ENCODE measurements at regions not wholly inside any gene's neighbourhood (a gene's known extent, or its start where the extent isn't known, plus 50 kb on each side); places are given as distances from the start of the nearest gene placed in this dataset.
"Not testable (repeated sequence)": the region's sequence is repeated elsewhere in the genome, so short reads cannot be mapped to it uniquely, and the experiment has no call there.

GRCh38 chr4:66014146-66014765 lies 344.0 kb upstream of the EPHA5 start:
- no peak for DNase-seq (ENCODE audit: extremely low read depth, low read depth, low spot score)

DNA sequence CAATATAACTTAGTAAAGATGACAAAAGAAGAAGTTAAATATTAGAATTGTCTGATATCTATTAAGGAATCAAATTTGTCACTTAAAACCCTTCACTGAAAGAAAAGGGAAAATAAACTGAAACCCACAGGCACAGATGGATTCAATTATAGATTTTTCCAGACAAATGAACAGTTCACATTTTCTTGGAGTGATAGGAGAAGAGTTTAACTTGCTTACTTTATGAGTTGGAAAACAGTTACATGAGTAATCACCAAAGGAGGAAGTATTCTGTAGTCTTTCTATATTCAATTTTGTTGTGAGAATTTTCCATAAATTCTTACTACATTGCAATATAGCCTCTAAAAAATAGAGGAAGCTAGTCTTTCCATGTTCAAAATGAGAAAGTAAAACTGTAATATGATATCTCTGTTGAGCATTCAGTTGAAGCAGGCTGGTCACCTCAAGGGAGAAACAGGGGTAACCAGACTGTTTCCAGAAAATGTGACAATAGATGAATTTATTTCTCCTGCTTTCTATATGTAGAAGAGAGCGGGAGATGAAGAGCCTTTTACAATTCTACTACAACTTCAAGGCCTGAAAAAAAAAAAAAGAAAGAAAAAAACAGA lies 330.3 kb upstream of the EPHA5 start:
- DNase-seq (ENCODE audit: extremely low read depth, low read depth, low spot score) = no peak

GRCh38 chr4:65999518-65999871 lies 329.2 kb upstream of the EPHA5 start:
- no peak for DNase-seq (ENCODE audit: extremely low read depth, low read depth, low spot score)

- DNase-seq (ENCODE audit: extremely low read depth, low read depth, low spot score) = not testable (repeated sequence)
Measured at GRCh38 chr4:65998807-65999517, 328.7 kb upstream of the EPHA5 start.

- DNase-seq (ENCODE audit: extremely low read depth, low read depth, low spot score) = no peak
Measured at GRCh38 chr4:65983061-65983460, 312.8 kb upstream of the EPHA5 start.

GRCh38 chr4:65976287-65976686 lies 306.0 kb upstream of the EPHA5 start:
- DNase-seq (ENCODE audit: extremely low read depth, low read depth, low spot score) = no peak

DNA sequence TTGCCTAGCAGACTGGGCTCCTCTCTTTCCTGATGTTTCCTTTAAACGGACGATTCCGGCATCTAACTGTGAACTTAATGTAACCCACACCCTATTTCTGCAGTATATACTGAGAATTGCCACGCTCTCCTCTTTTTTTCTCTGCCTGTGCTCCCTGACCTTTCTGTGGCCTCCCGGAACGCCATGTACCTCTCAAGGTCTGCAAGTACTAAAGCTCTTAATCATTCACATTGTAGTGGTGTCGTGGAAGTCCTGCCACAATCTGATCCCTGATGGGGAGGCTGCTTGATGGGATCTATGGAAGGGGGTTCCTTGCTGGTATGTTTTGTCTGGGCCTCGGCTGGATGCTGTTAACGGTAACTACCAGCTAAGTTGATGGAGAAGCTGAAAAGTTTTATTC lies 302.9 kb upstream of the EPHA5 start:
- DNase-seq (ENCODE audit: extremely low read depth, low read depth, low spot score) = no peak

GRCh38 chr4:65971686-65972085 lies 301.4 kb upstream of the EPHA5 start:
- DNase-seq (ENCODE audit: extremely low read depth, low read depth, low spot score) = no peak

DNA sequence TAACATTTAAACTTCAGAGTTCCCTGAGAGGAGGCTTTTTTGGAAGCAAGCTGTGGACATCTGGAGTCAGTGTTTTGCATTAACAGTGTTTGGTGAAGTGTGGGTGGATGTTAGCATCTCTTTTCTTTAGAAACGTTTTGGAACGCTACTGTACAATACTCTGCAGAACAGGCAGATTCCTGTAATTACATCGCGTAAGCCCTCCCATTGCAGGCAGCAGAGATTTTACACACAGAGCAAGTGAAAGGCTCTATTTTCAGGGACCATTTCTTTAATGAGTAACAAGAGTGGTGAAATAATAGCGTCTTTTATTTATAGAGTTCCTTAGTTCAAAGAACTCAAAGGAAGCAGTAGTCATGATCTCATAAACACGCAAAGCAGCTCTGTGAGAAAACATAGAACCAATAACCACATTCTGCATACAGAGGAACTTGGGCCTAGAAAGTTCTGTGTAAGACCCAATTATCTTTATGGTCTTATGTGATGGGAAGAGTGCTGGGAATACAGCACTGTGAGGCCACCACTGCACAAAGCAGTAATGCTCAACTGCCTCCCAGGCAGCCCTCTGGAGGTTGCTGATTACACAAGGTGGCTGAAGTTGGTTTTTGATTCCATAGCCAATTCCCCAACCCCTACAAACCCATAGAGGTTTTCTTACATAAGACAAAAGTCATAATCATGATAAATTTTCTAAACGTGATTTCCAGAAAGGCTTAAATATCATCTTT lies 298.7 kb upstream of the EPHA5 start:
- no peak for DNase-seq (ENCODE audit: extremely low read depth, low read depth, low spot score)

DNA sequence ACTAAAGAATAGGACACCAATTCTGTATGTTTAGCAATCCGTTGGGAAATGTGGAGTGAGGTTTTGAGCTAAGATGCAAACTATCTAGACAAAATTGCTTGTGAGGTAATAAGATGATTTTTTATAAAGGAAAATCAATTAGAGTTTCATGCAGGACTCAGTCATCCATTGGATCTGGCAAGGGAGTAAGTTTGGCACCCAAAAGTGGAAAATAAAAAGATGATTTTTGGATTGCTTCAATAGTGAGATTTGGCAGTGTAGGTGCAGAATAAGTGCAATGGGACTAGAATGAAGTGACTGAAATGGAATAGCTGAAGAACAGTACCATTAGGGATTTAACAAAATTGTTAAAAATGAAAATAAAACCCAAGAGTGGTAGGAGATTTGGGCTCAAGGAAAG lies 290.5 kb upstream of the EPHA5 start:
- no peak for DNase-seq (ENCODE audit: extremely low read depth, low read depth, low spot score)

- no peak for DNase-seq (ENCODE audit: extremely low read depth, low read depth, low spot score)
Measured at GRCh38 chr4:65954416-65954815, 284.1 kb upstream of the EPHA5 start.

DNA sequence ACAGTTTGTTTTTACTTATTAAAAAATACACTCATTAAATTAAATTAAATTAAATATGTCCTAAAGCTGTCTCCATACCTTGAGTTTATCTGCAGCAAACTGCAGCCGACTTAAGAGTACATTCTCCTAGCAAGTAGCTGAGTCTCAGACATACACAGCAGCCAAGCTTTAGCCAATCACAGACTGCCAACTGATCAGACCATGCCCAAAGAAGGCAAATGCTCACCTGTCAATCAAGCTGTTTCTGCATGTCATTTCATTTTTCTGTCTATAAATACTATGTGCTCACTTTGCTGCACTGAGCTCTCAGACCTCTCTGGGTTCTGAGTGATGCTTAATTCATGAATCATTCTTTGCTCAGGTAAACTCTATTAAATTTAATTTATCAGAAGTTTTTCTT lies 280.9 kb upstream of the EPHA5 start:
- DNase-seq (ENCODE audit: extremely low read depth, low read depth, low spot score) = no peak

GRCh38 chr4:65943076-65943475 lies 272.8 kb upstream of the EPHA5 start:
- DNase-seq (ENCODE audit: extremely low read depth, low read depth, low spot score) = peak; percentile 0

DNA sequence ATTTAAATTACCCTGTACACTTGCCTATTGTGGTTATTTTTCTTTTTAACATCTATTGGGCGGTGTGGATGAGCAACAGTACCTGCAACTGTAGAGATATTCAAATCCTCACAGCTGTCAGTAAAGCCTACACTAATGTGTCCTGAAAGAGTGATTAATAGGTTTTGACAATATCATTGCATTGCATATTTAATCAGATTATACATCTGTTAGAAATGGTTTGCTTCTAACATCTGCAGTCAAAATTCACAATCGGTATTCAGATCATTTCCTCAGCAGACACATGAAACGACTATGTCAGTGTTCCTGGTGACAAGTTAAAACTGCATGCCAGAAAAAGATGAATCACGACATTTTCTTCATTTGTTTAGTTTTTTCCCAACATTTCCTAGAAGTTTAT lies 254.6 kb upstream of the EPHA5 start:
- DNase-seq (ENCODE audit: extremely low read depth, low read depth, low spot score) = no peak

- DNase-seq (ENCODE audit: extremely low read depth, low read depth, low spot score) = no peak
Measured at GRCh38 chr4:65923616-65924015, 253.3 kb upstream of the EPHA5 start.

GRCh38 chr4:65921180-65921579 lies 250.9 kb upstream of the EPHA5 start:
- DNase-seq (ENCODE audit: extremely low read depth, low read depth, low spot score) = no peak

GRCh38 chr4:65918872-65919271 lies 248.6 kb upstream of the EPHA5 start:
- no peak for DNase-seq (ENCODE audit: extremely low read depth, low read depth, low spot score)

DNA sequence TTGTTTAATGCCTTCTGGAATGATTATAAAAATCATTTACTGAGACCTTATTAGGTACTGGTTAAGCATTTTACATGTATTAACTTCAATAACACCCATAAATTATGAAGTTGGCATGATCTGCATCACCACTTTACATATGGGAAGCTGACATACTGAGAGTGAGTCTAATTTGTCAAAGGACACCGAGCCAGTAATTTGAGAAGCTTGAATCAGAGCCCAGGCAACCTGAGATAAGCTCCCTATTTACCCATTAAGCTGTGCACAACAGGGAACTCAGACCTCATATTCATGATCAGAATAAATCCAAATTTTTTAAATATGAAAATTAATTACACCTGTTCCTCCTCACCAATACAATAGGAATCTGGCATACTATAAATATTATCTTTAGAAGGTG lies 247.9 kb upstream of the EPHA5 start:
- no peak for DNase-seq (ENCODE audit: extremely low read depth, low read depth, low spot score)

DNA sequence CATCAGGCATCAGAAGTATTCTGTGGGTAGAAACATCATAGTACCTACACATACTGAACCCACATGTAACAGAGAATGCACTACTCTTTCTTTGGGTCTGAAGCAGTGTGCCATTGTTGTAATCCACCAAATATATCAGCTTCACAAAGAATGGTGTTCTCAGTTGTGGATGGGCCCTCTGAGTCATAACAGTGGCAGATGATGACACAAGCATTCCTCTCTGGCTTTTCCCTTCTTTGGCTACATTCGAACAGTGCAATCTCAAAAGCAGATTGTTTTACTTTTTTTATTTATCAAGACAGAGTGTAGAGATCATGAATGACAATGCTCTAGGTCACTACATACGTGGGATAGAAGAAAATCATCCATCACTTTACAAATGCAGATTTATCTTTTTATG lies 247.2 kb upstream of the EPHA5 start:
- no peak for DNase-seq (ENCODE audit: extremely low read depth, low read depth, low spot score)

DNA sequence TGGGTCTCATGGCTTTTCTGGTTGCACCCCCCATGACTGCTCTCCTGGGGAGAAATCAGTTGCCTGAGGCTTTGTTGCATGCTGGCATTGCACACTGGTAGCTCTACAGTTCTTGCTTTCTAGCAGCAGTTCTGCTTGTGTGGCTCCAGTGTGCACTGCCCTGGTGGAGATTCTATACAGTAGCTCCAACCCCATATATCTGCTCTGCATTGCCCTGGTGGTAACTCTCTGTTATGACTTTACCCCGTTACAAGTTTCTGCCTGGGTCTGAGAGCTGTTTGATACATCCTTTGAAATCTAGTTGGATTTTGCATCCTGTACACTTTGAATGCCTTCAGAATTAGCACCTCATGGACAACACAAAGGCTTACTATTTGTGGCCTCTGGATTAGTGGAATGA lies 241.4 kb upstream of the EPHA5 start:
- DNase-seq (ENCODE audit: extremely low read depth, low read depth, low spot score) = no peak

DNA sequence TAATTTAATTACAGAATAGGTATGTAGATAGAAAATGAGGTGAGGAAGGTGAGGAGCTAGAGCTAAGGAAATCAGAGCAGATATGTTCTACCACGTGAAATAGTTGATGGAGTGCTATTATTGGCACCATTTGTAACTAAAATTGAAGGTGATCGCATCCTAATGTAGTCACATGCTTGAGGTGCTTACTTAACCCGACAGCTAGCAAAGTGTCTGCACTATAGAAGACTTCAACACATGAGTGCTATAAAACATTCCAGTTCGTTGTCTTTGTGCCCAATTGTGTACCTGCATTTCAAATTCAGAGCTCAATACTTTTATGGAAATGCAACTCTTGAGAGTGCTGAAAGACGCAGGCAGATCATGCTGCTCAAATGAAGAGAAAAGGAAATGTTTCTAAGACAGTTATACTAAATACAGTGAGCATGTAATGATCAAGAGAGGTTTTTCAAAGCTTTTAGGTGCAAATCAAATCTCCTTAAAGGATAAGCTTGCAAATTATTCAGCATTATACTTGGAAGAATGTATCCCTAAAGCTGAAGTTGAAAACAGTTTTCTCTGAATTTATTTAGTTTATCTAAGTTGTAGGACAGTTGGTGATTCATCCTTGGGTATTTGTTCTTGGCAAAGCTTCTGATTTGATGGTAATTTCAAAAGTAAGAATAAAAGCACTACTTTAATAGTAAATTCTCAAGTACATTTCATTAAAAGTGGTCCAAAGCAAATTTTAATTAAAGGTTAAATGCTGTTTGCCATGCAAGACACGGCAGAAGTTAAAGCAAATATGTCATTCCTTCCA lies 223.9 kb upstream of the EPHA5 start:
- DNase-seq (ENCODE audit: extremely low read depth, low read depth, low spot score) = no peak

Measured in glomerular endothelial cell (primary cell).